HG03159 (cell line): ENCODE measurements at regions not wholly inside any gene's neighbourhood (a gene's known extent, or its start where the extent isn't known, plus 50 kb on each side); places are given as distances from the start of the nearest gene placed in this dataset.

Experiments
- ATAC-seq: cut with Tn5 transposase; IDR thresholded peaks from one replicate; pipeline ENCODE4 v1.9.1; 2021; ENCODE audit warnings: mild to moderate bottlenecking, moderate library complexity; ENCODE audit not compliant: unreplicated experiment

DNA sequence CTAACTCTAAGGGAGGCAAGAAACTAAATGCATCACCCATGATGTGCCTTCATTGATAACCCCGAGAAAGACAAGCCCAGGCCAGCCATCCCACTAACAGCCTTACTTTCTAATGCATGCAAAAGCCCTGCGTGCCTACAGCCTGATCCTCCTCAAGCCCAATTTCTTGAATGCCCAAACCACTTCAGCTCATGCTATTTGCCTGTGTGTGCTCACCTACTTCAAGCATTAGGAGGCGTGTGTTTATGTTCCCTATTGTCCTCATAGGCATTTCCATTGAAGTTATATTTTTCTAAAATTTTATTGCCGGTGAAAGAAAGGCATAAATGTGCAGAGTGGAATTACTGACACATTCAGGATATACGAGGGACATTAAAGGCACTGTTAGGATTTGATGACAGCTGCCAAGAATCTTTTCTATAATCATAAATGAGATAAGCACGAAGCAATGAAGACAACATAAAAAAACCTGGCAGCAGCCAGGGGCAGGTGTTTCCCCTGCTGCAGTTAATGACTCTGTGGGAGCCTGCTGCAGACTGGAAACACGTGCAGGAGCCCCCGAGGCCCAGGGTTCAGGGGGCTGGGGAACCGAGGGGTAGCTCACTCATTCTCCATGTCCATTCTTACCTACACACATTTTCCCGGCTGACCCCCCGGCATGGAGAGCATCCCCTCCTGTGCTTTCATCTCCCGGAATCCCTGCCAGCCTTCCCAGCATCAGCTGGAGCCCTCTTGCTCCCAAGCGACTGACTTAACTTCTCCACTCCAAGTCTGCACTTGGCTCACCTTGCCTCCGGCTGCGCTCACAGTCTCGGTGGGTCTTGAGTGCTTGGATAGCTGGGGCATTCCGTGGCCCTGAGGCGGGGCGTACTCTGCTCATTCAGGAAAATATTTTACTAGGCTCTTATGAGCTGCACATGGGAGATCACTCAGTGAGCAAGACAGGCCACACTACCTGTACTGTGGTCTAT is 292.3 kb upstream of the SIX2 start:
- no peak for ATAC-seq

DNA sequence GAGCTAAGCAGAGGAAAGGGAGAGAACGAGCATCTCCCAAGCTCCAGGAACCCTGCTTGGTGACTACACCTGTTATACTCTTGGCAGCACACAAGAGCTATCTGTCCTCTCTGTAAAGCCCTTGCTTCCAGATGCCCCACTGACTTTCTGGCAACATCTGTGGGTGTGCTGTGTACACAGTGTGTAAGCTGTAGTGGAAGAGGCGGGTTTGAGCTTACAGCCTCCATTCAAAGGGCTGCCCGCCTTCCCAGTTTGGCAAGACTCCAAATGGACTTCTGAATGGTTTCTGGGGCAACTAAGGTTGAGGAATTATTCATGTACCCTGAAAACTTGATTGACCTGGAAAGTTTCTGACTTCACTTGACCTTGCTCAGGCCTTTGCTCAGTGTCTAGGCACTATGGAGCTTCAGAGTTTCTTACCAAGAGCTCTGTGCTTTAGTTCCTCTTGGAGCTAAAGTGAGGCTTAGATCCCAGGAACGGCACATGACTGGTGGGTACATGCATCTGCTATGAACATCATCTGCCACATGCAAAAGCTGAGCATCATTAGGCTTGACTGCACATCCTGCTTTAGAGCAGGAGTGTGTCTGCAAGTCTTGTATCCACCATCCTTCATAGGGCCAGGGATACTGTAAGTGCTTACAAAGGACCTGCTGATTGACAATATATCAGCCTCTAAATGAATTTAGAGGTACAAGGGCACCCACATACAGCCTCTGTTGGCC is 290.9 kb upstream of the SIX2 start:
- no peak for ATAC-seq

DNA sequence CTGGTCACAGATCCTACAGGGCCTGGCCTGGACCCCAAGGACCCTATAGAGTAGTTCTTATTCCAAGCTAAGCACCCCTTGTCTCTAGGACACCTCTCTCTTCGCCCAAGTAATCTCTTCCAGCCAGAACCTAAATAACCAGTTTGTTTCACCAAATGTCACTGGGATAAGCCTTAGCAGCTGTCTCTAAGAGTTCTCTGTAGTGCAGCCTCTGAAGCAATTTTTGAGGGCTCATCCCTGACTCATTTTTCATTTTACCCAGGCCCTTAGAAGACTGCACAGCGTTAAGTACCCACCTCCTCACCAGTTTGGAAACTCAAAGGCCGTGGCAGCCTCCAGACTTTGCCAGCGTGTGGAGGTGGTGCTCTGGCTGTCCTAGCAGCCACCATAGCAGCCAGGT is 290.1 kb upstream of the SIX2 start:
- ATAC-seq: no peak

DNA sequence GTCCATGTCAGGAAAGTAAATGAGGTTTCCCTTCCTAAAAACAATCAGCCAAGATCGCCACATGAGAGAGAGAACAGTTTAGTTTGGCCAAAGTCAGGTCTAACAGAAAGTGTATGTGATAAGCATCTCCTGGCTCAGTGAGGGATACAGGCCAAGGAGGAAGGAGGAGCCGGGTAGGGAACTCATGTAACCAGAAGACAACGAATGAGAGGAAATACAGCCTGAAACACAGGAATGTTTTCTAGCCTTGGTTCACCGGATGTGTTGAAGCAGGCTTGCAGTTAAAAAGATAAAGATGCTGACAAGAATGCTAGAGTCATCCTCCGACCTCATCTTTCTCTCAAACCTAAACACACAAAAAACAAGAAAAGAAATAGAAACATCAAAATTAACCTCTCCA is 283.9 kb upstream of the SIX2 start:
- ATAC-seq: no peak

DNA sequence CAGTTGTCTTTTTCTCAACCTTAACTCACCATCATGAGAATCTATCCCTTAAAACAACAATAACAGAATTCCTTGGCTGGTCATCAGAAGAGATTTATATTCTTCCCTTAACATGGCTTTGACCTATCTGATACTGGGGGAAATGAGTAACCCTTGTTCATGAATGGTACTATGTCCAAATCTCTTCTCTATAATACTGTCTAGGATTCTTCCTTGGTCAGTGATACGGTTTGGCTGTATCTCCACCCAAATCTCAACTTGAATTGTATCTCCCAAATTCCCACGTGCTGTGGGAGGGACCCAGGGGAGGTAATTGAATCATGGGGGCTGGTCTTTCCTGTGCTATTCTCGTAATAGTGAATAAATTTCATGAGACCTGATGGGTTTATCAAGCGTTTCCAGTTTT is 282.0 kb upstream of the SIX2 start:
- ATAC-seq: no peak

DNA sequence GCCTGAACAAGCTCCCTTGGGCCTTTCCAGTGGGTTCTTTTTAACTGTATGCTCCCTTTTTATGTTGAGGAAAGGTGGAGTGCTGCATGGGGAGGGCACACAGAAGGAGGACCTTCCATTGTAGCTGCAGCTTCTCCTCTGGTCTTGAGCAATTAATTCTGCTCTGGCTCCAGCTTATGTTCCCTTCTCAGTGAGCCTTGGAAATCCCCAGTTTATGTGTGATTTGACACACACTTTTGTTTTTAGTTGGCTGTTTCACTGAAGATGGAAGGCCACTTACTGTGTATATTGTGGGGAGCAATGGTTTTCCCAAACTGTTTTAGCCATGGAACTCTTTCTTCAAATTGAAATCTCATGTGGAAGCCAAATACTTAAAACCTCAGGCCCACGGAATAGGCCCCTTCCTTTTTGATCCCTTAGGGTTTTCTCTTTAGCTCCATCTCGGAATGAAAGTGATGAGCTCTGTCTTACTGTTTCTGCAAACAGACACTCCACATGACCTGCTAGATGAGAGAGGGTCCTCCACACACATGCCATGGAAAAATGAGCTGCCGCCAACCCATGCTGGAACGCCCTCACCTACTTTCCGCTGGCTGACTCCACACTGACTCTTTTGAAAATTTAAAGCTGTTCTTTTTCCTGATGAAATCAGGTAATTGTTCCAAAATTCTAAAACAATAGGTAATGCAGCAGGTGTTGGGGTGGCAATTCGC is 280.9 kb upstream of the SIX2 start:
- ATAC-seq: no peak

DNA sequence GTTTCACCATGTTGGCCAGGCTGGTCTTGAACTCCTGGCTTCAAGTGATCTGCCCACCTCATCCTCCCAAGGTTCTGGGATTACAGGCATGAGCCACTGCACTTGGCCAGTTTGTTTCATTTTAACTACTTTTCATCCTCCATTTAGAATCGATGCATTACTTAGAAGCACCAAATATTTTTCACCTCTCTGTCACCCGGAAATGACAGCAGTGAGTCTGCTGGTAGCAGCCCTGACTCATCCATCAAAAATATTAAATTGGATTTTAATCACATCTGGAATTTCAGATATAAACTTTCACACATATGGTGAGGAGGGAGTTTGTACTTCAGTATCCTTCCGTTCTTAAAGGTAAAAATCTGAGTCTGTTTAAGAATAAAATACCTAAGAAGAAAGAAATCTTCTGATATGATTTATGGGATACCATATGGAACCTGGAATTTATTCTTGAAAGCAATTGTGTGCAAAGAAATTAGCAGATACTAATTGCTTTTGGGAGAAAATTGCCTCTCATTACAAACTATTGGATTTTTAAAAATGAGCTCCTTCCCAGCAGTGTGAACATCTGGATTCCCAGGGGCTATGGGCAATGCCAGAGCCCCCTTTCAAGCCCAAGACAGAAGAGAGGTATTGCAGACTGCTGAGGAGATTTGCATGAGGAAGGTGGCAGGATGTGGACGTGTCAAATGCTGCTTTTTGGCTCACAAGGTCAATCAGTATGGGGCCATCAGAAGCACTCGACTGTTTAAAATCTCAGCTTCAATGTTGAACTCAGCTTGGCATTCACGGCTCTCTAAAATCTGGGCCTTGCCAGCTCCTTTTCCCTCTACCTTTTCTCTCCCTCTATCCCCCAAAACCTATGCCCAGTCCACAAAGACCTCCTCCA is 279.5 kb upstream of the SIX2 start:
- ATAC-seq: no peak

DNA sequence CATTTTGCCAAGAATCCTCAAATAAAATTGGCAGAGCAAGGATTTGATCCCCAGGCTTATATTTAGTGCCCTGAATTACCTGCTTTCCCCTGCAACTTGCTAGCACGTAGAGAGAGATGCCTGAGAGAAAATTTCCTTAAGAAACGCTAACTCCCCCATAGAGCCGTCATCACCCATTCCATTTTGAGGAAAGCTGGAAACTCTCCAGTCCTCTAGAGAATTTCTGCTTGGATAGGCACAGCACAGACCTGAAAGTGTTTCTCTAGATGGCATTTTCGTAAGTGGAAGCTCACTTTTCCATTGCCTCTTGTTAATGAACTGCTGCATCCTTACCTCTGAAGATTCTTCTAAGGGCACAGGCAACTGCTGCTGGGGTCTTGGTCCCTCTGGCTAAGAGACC is 277.8 kb upstream of the SIX2 start:
- no peak for ATAC-seq

DNA sequence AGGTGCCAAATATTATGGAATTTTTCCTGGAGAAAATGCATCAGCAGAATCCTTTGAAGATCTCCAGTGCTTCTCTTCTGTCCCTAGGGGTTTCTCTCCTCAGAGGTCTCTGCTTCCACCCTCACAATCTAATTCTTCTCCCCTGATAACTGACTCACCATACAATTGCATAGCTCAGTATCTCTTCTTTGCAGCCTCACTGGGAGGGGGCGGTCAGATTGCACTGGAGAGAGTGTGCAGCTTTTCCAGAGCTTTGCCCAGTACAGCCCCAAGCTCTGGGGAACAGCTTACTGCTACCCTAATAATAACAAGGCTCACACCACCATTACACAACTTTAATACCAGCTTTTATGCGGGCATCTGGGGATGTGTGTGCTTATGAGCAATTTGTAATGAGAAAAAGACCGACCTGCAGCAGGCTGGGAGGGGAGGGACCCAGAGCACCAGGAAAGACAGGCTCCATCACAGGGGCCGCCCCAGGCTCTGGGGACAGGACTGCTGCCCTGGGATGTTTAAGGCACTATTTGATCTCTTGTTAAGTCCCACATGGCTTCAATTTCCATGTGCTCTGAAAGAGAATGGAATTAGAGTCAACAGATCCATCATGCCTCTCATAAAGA is 276.6 kb upstream of the SIX2 start:
- ATAC-seq: no peak

DNA sequence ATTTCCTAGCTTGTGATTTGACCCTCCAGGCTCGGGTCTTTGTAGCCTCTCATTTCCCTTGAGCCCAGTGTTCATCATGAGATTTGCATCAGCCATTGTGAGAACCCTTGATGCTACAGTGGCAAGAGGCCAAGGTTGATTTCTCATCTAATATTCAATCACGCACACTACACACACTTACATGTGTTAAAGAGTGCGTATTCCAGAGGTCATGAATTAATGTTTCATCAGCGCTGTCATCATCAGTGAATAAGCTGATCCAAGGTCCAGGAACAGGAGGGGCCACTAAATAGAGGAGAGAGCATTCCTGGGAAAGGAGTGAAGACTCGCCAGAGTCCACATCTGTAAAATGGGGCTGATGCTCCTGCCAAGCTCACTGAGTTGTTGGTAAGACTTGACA is 276.1 kb upstream of the SIX2 start:
- no peak for ATAC-seq

DNA sequence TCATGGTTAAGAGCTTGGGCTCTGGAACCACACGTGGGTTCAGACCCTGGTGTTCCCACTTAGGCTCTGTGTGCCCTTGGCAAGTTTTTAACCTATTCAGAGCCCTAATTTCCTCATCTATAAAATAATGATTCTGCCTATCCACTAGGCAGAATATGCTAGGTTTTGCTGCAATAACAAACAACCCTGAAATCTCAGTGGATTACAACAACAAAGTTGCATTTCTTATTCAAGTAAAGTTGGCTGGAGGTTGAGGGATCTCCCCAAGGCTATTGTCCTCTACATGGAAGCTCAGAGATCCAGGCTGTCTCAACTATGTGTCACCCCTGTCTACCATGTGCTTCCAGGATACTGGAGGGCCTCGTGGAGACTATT is 275.4 kb upstream of the SIX2 start:
- ATAC-seq: no peak

DNA sequence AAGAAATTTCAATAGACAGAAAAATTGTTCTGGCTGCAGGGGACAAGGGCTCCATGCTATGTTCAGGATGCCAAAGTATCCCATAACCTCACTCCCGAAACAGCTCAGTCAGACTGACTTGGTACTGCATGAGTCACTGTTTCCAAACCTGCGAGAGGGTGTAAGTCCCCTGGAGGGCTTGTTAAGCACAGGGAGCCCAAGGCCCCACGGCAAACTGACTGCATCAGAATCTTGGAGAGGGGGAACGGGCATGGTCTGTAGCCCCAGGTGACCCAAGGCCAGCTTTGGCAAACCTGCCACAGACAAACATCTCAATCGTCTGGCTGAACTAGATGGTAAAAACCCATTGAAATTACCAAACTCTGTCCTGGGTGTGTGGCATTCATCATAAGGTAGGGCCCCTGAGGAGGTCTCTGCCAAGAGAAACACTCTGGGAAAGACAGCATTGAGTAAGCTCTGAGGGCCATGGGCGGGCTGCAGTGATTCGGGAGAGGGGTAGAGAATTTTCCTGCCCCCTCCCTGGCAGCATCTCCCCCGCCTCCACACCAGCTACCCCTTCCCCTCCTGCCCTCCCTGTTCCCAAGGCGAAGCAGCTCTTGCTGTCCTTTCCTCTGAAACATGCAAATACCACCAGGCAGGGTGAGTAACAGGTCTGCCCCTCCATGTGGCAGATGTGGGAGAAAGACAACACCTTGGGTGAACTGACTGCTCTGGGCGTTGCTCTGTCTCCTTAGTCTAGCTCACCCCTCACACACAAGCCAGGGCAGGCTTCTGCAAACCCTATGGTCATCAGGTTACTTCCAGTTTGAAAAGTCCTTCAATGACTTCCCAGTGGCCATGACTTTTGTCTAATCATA is 274.7 kb upstream of the SIX2 start:
- ATAC-seq: no peak

DNA sequence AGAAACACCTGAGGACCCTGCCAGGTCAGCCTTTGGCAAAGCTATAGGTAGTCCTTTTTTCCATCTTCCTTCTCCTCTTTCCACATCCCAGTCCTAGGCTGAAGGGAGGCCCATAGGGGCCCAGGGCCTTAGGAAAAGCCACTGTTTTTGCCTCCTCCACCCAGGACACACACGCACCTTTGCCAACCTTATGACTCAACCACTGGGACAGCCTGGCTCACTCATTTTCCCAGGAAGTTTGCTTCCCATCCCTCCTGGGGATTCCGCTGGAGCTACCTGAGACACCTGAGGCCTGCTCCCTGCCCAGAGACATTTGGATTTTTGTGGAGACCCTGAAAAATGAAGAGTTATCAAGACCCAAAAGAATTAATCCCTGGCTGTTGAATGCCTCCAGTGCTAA is 273.4 kb upstream of the SIX2 start:
- ATAC-seq: no peak

DNA sequence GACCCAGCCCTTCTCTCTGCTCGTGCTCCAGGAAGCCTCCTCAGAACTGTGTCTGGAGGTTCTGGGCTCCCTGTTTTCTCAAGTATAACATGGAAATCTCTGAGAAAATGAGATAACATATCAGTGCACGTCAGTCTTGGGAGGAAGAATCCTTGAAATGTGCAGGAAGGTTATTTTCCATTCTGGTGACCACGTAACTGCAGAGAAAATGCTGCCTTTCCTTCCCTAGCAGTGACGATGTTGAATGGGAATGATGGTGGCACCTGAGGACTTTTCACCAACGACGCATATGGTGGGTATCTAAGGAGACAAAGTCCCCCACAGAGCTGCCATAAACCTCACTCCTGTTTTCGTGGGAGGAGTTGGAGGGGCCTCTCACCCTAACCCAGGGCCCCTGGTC is 272.1 kb upstream of the SIX2 start:
- ATAC-seq: no peak

DNA sequence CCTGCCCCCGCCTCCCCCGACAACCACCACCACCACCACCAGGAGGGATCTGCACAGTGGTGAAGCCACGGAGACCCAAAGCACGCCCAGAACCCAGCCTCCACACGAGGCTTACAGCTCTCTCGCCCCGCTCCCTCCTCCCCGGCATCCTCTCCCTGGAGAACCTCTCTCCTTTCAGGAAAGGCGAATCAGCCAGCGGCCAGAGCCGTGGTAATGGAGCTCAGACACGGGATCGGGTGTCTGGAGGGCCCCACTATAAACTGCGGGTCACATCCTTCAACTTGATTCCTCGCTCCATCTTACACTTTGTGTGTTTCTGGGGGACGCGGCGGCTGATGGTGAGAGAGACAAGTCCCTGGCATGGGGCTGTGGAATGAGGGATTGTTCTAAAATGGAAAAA is 271.5 kb upstream of the SIX2 start:
- no peak for ATAC-seq

DNA sequence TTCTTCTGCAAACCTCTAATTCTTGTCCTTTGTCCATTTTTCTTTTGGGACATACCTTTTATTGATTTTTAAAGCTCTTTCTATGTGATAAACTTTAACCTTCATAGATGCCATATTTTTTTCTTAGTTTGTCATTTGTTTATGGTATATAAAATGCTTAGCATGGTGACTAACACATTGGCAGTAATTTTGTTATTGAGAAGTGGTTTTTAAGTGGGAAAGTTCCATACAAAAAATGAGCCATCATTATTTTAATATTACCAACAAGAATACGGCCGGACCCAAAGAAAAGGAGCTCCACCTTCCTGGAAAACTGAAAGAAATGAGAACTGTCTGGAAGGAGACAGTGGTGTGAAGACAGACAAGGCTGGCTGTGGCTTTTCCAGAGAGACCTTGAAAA is 270.1 kb upstream of the SIX2 start:
- ATAC-seq: no peak

DNA sequence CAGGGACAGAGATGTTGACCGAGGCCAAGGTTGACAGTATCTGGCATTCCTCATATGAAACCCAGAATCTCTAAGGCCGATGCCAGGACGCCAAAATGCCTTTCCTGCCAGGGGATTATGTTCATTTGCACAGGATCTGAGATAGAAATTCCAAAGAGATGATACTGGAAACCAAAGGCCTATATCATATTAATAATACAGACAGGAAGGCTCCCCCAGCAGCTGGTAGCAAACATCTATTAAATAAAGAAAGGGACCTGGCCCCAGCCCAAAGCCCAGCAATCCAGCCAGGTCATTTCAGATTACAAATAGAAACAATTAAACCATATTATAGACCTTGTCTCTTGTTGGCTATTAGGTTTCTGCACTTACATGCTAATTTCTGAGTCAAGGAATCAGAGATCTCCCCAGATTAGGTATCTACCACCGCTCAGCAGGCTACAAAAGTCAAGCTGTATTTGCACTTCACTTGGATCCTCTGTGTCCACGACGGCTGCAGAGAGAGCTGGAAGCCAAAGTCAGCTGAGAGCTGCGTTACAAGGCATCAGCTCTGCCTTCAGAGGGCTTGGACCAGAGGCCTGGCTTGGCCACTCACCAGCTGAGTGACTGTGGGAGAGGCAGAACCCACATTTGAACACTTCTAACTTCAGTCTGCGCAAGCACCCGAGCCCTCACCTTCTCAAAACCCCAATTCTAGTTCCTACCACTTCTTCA is 269.3 kb upstream of the SIX2 start:
- no peak for ATAC-seq

DNA sequence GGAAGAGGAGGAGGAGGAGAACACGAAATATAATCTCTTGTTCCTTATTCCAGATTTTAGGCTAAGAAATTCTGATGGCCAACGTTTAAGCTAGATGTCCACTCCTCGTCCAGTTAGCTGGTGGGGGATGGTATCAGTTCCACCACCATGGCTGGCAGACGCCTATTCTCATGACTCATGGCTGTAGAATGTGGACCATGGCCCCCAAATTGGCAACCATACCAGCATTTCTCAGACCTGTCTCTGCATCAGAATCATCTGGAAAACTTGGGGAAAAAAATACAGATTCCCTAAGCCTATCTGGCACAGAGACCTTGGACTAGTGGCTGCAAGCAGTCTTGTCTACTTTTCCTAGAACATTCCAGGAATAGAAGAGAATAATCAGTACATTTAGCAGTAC is 267.7 kb upstream of the SIX2 start:
- no peak for ATAC-seq

DNA sequence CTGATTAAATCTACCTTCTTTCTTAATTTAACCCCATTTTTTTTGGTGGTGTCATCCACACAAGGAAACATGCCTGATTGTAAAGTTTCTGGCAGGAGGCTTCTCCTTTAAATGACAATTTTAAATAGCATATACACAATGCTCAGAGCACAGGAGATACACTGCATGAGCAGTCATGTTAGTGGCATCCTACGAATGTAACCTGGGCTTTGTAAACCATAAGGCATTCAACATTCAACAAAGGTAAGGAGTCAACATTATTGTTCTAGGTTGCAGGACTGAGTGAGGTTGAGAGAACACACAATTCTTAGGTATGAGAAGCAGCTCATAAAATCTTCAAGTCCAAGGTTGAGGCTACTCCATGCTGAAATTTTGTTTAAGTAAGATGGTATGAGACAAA is 266.6 kb upstream of the SIX2 start:
- ATAC-seq: no peak
